ENCODE measurements at regions not wholly inside any gene's neighbourhood (a gene's known extent, or its start where the extent isn't known, plus 50 kb on each side); places are given as distances from the start of the nearest gene placed in this dataset.

DNA sequence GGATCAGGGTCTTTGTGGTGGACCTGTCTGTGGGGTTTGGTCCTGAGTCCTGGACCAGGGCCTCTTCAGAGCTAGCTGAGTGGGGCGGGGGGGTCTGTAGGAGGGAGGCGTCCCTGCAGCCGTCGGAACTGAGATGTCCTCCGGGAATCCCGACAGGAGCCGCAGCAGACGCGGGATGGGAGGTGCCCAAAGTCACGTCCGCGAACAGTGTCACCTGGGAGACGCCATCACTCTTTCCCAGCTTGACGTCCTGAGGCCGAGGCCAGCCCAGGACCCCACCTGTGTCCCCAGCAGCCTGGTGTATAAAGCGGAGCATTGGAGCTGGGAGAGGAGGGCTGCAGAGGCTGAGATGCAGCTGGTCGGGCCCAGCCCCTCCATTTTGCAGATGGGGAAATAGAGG lies 1234.7 kb downstream of the BRD1 start:
- Mint-ChIP-seq H3K36me3 (no peaks in the 10 kb centered on the region), H3K27me3 (peaks cover 2% of the 10 kb centered on the region), H3K27ac (no peak overlapping the region), H3K4me3 (no peak overlapping the region), H3K9me3 (no peaks in the 10 kb centered on the region), H3K4me1 (no peaks in the 10 kb centered on the region)

DNA sequence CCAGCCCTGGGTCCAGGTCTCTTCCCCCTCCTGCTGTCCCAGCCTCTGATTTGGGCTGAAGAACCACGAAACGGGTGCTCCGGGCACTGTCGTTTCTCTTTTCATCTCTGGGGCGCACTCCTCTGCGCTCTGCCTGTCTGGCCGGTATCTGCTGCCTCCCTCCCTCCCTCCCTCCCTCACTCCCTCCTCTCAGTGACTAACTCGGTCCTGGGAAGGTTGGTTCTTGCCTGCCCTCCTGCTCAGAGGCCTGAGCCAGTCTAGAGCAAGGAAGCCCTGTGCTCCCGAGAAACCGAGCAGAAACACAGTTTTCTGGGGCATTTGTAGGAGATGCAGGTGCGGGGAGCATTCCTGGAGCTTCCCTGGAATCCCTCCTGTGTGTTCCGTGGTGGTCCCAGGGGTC lies 1235.2 kb downstream of the BRD1 start:
- no peak overlapping the region for H3K4me3 Mint-ChIP-seq
- peaks cover 2% of the 10 kb centered on the region for H3K27me3 Mint-ChIP-seq
- no peaks in the 10 kb centered on the region for H3K4me1 Mint-ChIP-seq
- H3K36me3 Mint-ChIP-seq, result no peaks in the 10 kb centered on the region
- no peaks in the 10 kb centered on the region for H3K9me3 Mint-ChIP-seq
- no peak overlapping the region for H3K27ac Mint-ChIP-seq

DNA sequence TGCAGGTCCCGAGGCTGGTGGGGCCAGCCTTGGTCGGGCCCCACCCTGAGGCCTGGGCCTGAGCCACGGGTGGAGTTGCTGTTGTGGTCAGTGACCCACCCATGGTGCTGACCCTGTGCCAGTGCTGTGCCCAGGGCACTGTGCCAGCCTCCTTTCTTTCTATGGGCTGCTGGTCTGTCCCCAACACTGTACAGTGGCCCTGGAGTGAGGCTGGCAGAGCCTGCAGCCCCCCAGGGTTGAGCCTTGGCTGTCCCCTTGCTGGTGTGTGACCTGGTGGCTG lies 1235.7 kb downstream of the BRD1 start:
- Mint-ChIP-seq H3K27ac (no peak overlapping the region), H3K36me3 (no peaks in the 10 kb centered on the region), H3K27me3 (peaks cover 2% of the 10 kb centered on the region), H3K4me1 (no peaks in the 10 kb centered on the region), H3K4me3 (no peak overlapping the region), H3K9me3 (no peaks in the 10 kb centered on the region)

DNA sequence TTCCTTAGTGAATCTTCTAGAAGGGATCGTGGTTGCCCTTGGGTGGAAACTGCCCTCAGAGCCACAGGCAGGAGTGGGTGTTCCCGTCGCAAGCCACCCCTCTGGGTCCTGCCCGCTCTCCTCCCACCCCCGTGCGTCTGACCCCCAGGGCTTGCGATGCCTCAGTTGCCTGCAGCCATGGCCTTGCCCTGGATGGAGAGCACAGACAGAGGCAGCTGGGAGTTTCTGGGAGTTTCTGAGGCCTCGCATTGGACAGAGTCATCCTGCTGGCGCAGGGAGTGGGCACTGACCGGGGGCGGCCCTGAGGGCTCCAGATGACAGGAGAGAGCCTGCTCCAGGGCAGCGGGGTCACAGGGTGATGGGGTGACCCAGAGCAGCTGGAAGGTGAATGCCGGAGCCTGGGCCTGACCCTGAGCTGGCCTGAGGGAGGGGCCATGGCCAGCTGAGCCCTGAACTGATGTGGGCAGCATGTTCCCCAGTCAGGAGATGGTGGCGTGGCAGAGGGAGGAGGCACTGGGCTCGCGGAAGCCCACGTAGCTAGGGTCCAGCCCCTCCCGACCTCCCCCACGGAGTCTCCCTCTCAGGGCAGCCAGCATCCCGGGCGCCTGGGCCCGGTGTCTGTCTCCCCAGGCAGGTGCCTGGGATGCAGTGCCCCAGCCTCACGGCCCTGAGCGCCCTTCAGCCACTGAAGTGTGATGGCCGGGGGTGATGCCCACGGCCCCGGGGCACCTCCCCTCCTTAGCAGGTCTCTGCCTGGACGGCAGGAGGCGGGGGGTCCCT lies 1236.2 kb downstream of the BRD1 start:
- Mint-ChIP-seq H3K4me3 (no peak overlapping the region), H3K27ac (no peak overlapping the region), H3K9me3 (no peaks in the 10 kb centered on the region), H3K36me3 (no peaks in the 10 kb centered on the region), H3K4me1 (no peaks in the 10 kb centered on the region), H3K27me3 (peaks cover 2% of the 10 kb centered on the region)

DNA sequence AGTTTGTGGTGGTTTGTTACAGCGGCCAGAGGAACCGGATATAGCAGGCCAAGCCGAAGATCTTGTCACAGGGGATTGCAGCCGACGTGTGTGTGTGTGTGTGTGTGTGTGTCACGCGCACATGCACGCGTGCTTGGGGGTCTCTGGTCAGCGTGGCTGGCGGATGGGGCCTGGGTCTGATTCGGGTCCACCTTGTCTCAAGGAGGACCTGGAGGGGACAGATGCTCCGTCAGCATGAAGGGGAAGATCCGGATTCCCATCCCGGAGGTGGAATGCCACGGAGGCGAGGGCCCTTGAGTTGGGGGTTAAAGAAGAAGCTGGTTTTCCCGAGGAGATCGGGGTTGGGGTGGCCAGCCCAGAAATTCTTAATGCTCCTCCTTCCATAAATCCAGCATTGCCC lies 1237.8 kb downstream of the BRD1 start:
- Mint-ChIP-seq H3K4me3 (no peak overlapping the region), H3K27ac (no peak overlapping the region), H3K9me3 (no peaks in the 10 kb centered on the region), H3K4me1 (no peaks in the 10 kb centered on the region), H3K36me3 (no peaks in the 10 kb centered on the region), H3K27me3 (peaks cover 2% of the 10 kb centered on the region)

DNA sequence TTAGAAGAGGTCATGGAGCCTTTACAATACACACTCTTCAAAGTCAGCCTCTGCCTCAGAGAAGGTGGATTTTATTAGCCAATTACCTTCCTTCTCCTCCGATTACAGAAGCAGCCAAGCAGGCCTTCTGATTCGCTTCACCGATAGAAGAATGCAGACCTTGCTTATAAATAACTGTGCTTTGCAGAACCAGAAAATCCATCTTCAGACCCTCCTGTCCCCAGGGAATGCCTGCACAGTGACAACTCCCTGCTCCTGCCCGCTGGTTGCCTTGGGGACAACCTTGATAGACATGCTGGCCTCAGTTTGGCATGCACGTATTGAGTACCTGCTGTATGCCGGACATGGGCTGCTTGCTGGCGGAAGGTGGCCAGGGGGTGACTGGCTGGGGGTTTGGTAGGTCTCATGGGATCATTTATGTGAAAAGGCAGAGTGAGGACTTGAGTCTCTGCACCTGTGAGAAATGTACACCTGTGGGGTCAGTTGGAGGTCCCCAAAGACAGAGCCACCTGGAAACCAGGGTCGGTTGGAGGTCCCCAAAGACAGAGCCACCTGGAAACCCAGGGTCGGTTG lies 1238.7 kb downstream of the BRD1 start:
- Mint-ChIP-seq H3K4me3 (no peak overlapping the region), H3K36me3 (no peaks in the 10 kb centered on the region), H3K27me3 (peaks cover 2% of the 10 kb centered on the region), H3K27ac (no peak overlapping the region), H3K9me3 (no peaks in the 10 kb centered on the region), H3K4me1 (no peaks in the 10 kb centered on the region)

DNA sequence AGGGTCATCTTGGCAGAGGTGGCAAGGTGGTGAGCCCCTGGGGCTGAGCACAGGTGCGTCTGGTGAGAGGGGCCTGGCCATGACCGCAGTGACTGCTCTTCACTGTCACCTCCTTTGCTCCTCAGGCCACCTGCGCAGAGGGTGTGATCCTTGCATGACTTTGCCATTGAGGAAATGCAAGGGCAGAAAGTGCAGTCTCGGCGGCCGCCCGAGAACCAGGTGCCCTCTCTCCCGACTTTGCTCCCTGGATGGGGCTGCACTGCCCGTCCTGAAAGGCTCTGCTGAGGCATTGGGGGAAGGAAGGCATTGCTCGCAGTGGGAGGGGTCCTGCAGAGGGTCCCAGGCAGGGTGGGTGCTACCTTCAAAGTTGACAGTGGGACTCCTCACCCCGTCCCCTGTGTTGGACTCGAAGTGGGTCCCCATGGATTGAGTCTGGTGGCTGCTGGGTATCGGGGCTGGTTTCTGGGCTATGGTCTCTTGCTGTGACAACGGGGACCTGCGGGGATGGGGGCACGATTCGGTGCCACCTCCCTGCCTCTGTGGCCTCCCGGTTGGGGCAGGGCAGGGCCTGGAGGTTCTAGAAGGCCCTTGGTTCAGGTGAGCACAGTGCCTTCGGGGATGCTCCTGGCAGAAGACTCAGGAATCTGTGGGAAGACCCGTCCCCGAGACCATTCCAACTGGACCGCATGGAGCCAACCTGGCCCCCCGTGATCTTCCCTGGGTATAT lies 1239.4 kb downstream of the BRD1 start:
- H3K27me3 Mint-ChIP-seq, result peaks cover 2% of the 10 kb centered on the region
- H3K4me1 Mint-ChIP-seq, result no peaks in the 10 kb centered on the region
- H3K27ac Mint-ChIP-seq, result no peak overlapping the region
- H3K4me3 Mint-ChIP-seq, result no peak overlapping the region
- H3K9me3 Mint-ChIP-seq, result no peaks in the 10 kb centered on the region
- H3K36me3 Mint-ChIP-seq, result no peaks in the 10 kb centered on the region

DNA sequence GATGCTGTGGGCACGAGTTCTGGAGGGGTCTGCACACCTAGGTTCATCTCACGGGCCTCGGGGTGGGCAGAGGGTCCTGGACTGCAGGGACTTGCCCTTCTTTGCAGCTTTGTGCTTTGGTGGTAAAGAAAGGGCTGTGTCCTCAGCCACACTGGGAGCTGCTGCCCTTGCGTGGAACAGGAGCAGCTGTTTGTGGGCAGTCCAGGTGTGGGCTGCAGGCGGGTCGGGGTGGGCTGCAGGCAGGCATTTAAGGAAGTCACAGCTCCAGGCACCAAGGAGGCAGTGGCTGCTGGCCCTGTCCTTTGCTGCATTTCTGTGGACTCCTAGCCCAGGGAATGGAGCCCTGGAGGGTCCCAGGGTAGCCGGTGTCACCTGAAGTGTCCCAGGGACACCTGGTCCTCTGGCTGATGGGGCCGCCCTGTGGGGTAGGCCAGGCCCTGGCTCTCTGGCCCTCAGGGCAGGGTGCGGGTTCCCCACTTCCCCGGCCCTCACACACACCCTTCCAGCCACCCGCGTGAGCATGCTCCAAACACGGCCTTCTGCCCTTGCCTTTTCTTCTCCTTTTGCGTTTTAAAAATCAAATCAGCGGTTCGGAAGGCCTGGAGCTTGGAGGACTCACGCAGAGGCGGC lies 1240.3 kb downstream of the BRD1 start:
- no peak overlapping the region for H3K27ac Mint-ChIP-seq
- H3K27me3 Mint-ChIP-seq, result peaks cover 2% of the 10 kb centered on the region
- H3K4me1 Mint-ChIP-seq, result no peaks in the 10 kb centered on the region
- no peaks in the 10 kb centered on the region for H3K9me3 Mint-ChIP-seq
- no peaks in the 10 kb centered on the region for H3K36me3 Mint-ChIP-seq
- no peak overlapping the region for H3K4me3 Mint-ChIP-seq

DNA sequence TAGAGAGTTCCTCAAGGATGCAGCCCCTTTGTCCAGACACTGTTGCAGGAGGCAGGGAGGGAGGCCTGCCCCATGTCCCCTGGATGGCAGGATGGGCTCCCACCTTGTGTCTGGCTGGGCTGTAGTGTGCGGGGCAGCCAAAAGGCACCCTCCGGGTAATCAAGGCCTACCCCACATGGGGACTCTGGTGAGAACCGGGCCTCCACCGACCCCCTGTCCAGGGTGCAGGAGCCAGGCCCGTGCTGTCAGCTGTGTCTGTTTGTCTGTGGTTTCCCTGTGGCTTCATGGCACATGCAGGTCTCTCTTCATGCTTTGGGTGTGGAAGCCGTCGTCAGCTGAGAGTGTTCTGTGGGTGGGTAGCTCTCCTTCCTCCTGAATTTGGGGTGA lies 1240.9 kb downstream of the BRD1 start:
- no peaks in the 10 kb centered on the region for H3K36me3 Mint-ChIP-seq
- no peak overlapping the region for H3K27ac Mint-ChIP-seq
- peaks cover 2% of the 10 kb centered on the region for H3K27me3 Mint-ChIP-seq
- no peak overlapping the region for H3K4me3 Mint-ChIP-seq
- no peaks in the 10 kb centered on the region for H3K9me3 Mint-ChIP-seq
- H3K4me1 Mint-ChIP-seq, result no peaks in the 10 kb centered on the region

DNA sequence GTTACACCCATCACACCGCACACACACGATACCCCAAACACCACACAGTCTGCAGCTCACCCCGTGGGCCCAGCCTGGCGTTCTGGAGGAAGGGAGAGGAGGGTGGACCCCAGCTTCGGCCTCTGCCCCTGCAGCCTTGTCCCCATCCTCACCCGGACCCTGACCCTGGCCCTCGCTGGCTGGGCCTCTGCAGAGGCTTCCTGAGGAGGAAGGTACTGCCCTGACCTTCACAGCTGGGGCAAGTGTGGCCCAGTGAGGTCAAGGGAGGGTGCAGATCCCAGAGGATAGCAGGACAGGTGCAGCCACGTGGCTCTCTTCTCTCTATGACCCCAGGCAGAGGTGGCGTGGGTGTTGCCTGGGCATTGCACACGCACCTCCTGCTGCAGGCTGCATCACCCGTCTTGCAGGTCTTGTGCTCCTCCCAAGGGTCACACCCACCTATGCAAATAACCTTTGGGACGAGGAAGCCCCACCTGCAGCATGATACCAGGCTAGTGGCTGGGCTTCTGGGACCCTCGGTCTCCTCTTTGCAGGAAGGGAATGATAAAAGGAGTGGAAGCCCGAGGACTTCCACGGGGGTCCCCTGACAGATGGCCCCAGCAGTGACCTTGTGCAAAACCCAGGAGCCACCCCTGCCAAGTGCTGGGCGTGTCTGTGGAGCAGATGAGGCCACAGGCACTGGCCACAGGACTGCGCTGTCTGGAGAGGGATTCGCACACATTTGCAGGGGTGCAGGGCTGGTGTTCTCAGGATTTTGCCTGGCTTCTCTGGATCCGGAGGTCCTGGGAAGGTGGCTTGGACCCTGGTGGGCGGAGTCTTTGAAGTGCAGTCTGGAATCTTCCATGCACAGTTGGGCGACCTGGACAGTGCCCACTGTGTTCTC lies 1241.5 kb downstream of the BRD1 start:
- Mint-ChIP-seq H3K27me3 (peaks cover 2% of the 10 kb centered on the region), H3K4me1 (no peaks in the 10 kb centered on the region), H3K27ac (no peak overlapping the region), H3K9me3 (peaks cover 0 to 2% (median 0%) of the 10 kb centered on the region in 3 donors), H3K36me3 (no peaks in the 10 kb centered on the region), H3K4me3 (no peak overlapping the region)

DNA sequence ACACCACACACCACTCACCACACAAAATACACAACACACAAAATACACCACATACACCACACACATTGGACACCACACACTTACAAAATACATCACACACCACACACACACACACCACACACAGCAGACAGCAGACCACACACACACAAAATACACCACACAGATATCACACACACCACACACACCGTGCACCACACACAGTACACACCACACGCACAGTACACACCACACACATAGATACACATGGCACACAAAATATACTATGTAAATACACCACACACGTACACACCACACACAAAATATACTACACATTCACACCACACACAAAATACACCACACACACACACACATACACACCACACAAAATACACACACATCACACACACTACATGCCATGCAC lies 1243.5 kb downstream of the BRD1 start:
- Mint-ChIP-seq H3K4me1 (no peaks in the 10 kb centered on the region), H3K4me3 (no peak overlapping the region), H3K27ac (no peak overlapping the region), H3K36me3 (no peaks in the 10 kb centered on the region), H3K27me3 (no peaks in the 10 kb centered on the region), H3K9me3 (peaks cover 0 to 3% (median 0%) of the 10 kb centered on the region in 3 donors)

DNA sequence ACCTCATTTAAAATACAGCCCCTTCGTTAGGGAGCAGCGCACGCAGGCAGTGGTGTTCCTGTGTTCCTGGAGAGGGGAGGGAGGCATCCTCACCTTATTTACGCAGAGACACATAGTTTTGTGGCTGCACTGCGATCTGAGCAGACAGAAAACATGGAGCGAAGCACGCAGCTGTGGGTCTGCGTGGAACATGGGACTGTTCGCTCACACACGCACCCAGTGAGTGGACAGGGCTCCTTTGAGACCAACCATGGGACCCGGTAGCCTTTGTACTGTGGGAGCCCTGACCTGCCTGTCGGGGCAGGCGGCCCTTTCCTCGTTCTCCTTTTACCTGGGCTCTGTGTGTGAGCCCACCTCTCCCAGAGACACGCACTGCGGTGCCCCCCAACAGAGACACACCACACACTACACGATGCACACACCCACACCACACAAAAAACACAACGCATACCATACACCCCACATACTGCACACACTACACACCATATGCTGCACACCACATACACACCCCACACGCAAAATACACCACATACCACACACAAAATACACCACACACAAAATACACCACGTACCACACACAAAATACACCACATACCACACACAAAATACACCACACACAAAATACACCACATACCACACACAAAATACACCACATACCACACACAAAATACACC lies 1245.7 kb downstream of the BRD1 start:
- peaks cover 0 to 2% (median 0%) of the 10 kb centered on the region in 3 donors for H3K4me1 Mint-ChIP-seq
- H3K4me3 Mint-ChIP-seq, result no peak overlapping the region
- no peak overlapping the region for H3K27ac Mint-ChIP-seq
- peaks cover 0 to 5% (median 0%) of the 10 kb centered on the region in 3 donors for H3K9me3 Mint-ChIP-seq
- H3K27me3 Mint-ChIP-seq, result peaks cover 2% of the 10 kb centered on the region
- H3K36me3 Mint-ChIP-seq, result no peaks in the 10 kb centered on the region

DNA sequence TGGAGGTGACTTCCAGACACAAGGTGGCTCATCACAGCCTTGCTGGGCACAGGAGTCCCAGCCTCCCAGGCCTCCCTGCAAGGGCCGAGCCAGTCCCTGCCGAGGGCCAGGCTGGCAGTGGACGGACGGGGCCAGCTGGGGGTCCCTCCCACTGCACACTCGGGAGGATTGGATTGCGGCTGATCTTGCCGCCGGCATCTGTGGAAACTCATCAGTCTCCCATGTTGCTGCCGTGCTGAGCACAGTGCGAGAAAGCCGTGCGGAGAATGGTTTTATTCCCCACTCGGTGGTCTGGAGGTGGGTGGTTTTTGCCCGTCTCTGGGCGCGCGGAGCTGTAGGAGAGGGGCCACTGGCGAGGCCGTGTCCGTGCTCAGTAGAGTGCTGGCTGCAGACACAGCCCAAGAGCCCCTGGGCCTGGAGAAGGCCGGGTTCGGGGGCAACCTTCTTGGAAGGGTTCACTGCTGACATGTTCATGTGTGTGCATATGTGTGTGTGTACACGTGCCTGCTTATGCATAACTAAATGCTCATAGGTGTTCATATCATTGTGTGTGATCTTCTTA lies 1246.4 kb downstream of the BRD1 start:
- no peak overlapping the region for H3K4me3 Mint-ChIP-seq
- peaks cover 0 to 2% (median 0%) of the 10 kb centered on the region in 3 donors for H3K4me1 Mint-ChIP-seq
- H3K27ac Mint-ChIP-seq, result no peak overlapping the region

DNA sequence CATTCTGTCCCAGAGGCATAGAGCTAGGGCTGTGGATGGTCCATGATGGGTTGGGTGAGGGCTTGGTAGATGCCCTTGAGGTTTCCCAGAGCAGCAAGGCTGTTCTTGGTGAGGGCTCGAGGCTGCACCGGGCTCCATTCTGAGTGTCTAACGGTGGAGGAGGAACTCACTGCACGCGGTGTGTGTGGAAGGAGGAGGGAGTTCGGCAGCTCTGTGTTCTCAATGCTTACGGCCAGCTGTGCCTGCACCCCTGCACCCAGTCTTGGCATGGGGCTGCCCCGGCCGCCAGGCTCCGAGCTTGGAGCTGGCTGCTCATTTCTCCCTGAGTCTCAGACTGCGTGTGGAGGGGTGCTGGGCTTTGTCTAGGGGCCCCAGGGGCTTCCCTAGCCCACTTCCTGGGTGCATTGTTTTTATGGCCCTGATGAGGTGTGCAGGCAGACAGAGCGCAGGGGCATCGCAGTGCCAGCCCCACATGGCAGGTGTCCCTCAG lies 1247.1 kb downstream of the BRD1 start:
- Mint-ChIP-seq H3K9me3 (peaks cover 0 to 5% (median 0%) of the 10 kb centered on the region in 3 donors), H3K4me1 (peaks cover 0 to 2% (median 0%) of the 10 kb centered on the region in 3 donors), H3K27ac (no peak overlapping the region), H3K36me3 (no peaks in the 10 kb centered on the region), H3K4me3 (no peak overlapping the region), H3K27me3 (peaks cover 2% of the 10 kb centered on the region)

More for the DNA sequence above, 1246.4 kb downstream of the BRD1 start:
- H3K27me3 Mint-ChIP-seq, result peaks cover 2% of the 10 kb centered on the region
- H3K9me3 Mint-ChIP-seq, result peaks cover 0 to 5% (median 0%) of the 10 kb centered on the region in 3 donors
- H3K36me3 Mint-ChIP-seq, result no peaks in the 10 kb centered on the region
